ENCODE measurements at regions not wholly inside any gene's neighbourhood (a gene's known extent, or its start where the extent isn't known, plus 50 kb on each side); places are given as distances from the start of the nearest gene placed in this dataset.

- H2AK5ac ChIP-seq (ENCODE audit: low read depth, low read length) = no peak overlapping the region
- H2BK20ac ChIP-seq (ENCODE audit: low read length) = no peak overlapping the region
- H3K4me1 ChIP-seq (replicated peaks in 1 of 4; ENCODE audit: control insufficient read depth in 3 of 4, insufficient read depth in 4 of 4, low read length in 3 of 4) = no peaks in the 10 kb centered on the region
- no peak overlapping the region for H2BK12ac ChIP-seq (ENCODE audit: low read depth, low read length)
- no peak overlapping the region for H3K4me2 ChIP-seq (ENCODE audit: insufficient read depth in 1 of 2, low read depth in 2 of 2, low read length in 2 of 2)
- no peaks in the 10 kb centered on the region for H3K27me3 ChIP-seq (replicated peaks in 1 of 4; ENCODE audit: control insufficient read depth in 3 of 4, extremely low read depth in 1 of 4, insufficient read depth in 3 of 4, low read length in 3 of 4)
- WGBS, 2 experiments (ENCODE audit: extremely low coverage in 1 of 2, insufficient coverage in 1 of 2, insufficient read length in 1 of 2, insufficient replicate concordance in 2 of 2, low coverage in 1 of 2, low lambda C conversion rate in 2 of 2, missing lambda C conversion rate in 1 of 2) = 92% methylated on average over 2 of the region's 2 CpGs; no CpG with 5 or more reads in 1 of the 2 experiments
- H2AFZ ChIP-seq (ENCODE audit: low read length) = no peak overlapping the region
- no peak overlapping the region for H3K27ac ChIP-seq (ENCODE audit: low read depth, low read length)
- no peak for FAIRE-seq
- H2BK15ac ChIP-seq (ENCODE audit: low read length) = no peak overlapping the region
- H3K14ac ChIP-seq (ENCODE audit: insufficient read length) = no peak overlapping the region
- ChIA-PET CTCF (ENCODE audit: partially characterized antibody) (interaction anchor here (1.1 to 3.0 kb wide), 3 partner anchors 24 to 103 kb away, joined by 3 to 9 read pairs (median 6); no protein-coding TSS in a partner anchor), POLR2A (ENCODE audit: partially characterized antibody) (no interaction called here)
- no peak overlapping the region for H4K8ac ChIP-seq (ENCODE audit: extremely low read depth, insufficient read depth, low read length)
- no peak overlapping the region for H3K4ac ChIP-seq (replicated peaks; ENCODE audit: insufficient read length, low read depth, low read length)
- H4K91ac ChIP-seq (replicated peaks; ENCODE audit: insufficient read length, low read length) = no peak overlapping the region
- H3K56ac ChIP-seq (replicated peaks; ENCODE audit: insufficient read length, low read depth, low read length) = no peak overlapping the region
- H3K79me2 ChIP-seq (ENCODE audit: control insufficient read depth in 1 of 2, insufficient read depth in 2 of 2, low read length in 2 of 2) = no peaks in the 10 kb centered on the region
- no peaks in the 10 kb centered on the region for H3K79me1 ChIP-seq (ENCODE audit: low read depth, low read length)
- no peak overlapping the region for H3K9ac ChIP-seq (replicated peaks in 1 of 4; ENCODE audit: extremely low read depth in 1 of 4, low read depth in 3 of 4, low read length in 3 of 4)
- no peak overlapping the region for H4K5ac ChIP-seq (ENCODE audit: insufficient read length, low read depth, low read length)
- no peak overlapping the region for H3K18ac ChIP-seq (ENCODE audit: extremely low read depth, low read length)
- H3K23ac ChIP-seq (ENCODE audit: insufficient read length) = no peak overlapping the region
- no peak overlapping the region for H3K4me3 ChIP-seq (ENCODE audit: extremely low read depth in 1 of 4, insufficient read depth in 2 of 4, low read depth in 3 of 4, low read length in 4 of 4)
- no peaks in the 10 kb centered on the region for H3K36me3 ChIP-seq (ENCODE audit: control insufficient read depth in 2 of 4, insufficient read depth in 4 of 4, low read length in 3 of 4)
- H2BK120ac ChIP-seq (replicated peaks; ENCODE audit: low read depth, low read length) = no peak overlapping the region
- no peaks in the 10 kb centered on the region for H3K23me2 ChIP-seq (ENCODE audit: low read depth, low read length)
- no peak overlapping the region for H2BK5ac ChIP-seq (ENCODE audit: low read depth, low read length)
- no peaks in the 10 kb centered on the region for H4K20me1 ChIP-seq (replicated peaks in 1 of 2; ENCODE audit: control insufficient read depth in 1 of 2, insufficient read depth in 2 of 2, low read length in 2 of 2)
- no peak for TF ChIP-seq TEAD4 (IDR thresholded peaks at IDR 0.05; ENCODE audit: low read depth, low read length)
- no peak for TF ChIP-seq RXRA (IDR thresholded peaks at IDR 0.05; ENCODE audit: insufficient read depth, low read depth, low read length)
- no peak for TF ChIP-seq CREB1 (IDR thresholded peaks at IDR 0.05)
- no peak for TF ChIP-seq CBX5 (IDR thresholded peaks at IDR 0.05; ENCODE audit: low read depth, low read length)
- TF ChIP-seq MAFK (IDR thresholded peaks at IDR 0.05; ENCODE audit: low read depth, low read length) = no peak
- no peak for TF ChIP-seq ATF3 (IDR thresholded peaks at IDR 0.05; ENCODE audit: insufficient read depth, low read depth, low read length)
- TF ChIP-seq CHD1 (IDR thresholded peaks at IDR 0.05; ENCODE audit: low read depth, low read length) = no peak
- TF ChIP-seq SUZ12 (IDR thresholded peaks at IDR 0.05; ENCODE audit: low read length) = no peak
- TF ChIP-seq PHF8 (conservative IDR thresholded peaks at IDR 0.05; ENCODE audit: low read depth, low read length) = no peak
- no peak for TF ChIP-seq RAD21 (IDR thresholded peaks at IDR 0.05 in 1 of 2, conservative IDR thresholded peaks at IDR 0.05 in 1 of 2; ENCODE audit: low read depth in 2 of 2, low read length in 2 of 2)
- TF ChIP-seq ZNF274 (IDR thresholded peaks at IDR 0.05; ENCODE audit: borderline replicate concordance, extremely low read depth, low read length) = no peak
- TF ChIP-seq KDM1A (IDR thresholded peaks at IDR 0.05; ENCODE audit: borderline replicate concordance, low read length) = no peak
- TF ChIP-seq TAF7 (optimal IDR thresholded peaks at IDR 0.05; ENCODE audit: borderline replicate concordance, low read depth, low read length) = no peak
- no peak for TF ChIP-seq TAF1 (IDR thresholded peaks at IDR 0.05; ENCODE audit: low read depth, low read length)
- TF ChIP-seq SIRT6 (IDR thresholded peaks at IDR 0.05; ENCODE audit: low read length) = no peak
- no peak for DNase-seq (ENCODE audit: low read depth in 1 of 2, low spot score in 2 of 2)
- no peaks in the 10 kb centered on the region for H3K9me3 ChIP-seq (ENCODE audit: insufficient read depth in 2 of 2, low read depth in 1 of 2, low read length in 1 of 2)
Observed at GRCh38 chr1:113243529-113243928, 146.8 kb upstream of the MAGI3 start.

All from H1 (cell line).